K562 (cell line): ENCODE measurements at regions not wholly inside any gene's neighbourhood (a gene's known extent, or its start where the extent isn't known, plus 50 kb on each side); places are given as distances from the start of the nearest gene placed in this dataset.

Source experiments
- ARID2 ChIP-seq: fragments of 450-650 bp; IDR thresholded peaks from 2 replicates; pipeline ENCODE4 v1.6.1; 2017; ENCODE audit warnings: antibody characterized with exemption, mild to moderate bottlenecking
- ARNT ChIP-seq, 2 experiments: fragments of 450-650 bp; IDR thresholded peaks; 2 replicates each; pipeline ENCODE4 v1.6.1; 2016; ENCODE audit warnings: mild to moderate bottlenecking in 1 of 2
- BRF1 ChIP-seq: IDR thresholded peaks from 3 replicates; pipeline ENCODE4 v1.6.1; 2011; ENCODE audit warnings: borderline replicate concordance, mild to moderate bottlenecking; ENCODE audit not compliant: insufficient read length; ENCODE audit errors: extremely low read depth
- CCAR2 ChIP-seq: fragments of 200-400 bp; formaldehyde crosslinking; IDR thresholded peaks from 2 replicates; pipeline ENCODE4 v1.6.1; 2017; ENCODE audit warnings: mild to moderate bottlenecking, low read depth, low read length
- ELF4 ChIP-seq: fragments of 450-650 bp; formaldehyde crosslinking; IDR thresholded peaks from 2 replicates; pipeline ENCODE4 v1.4.0; 2022; ENCODE audit warnings: missing genetic modification characterization
- ETS1 ChIP-seq: conservative IDR thresholded peaks from 2 replicates; pipeline ENCODE4 v1.6.1; 2011; ENCODE audit warnings: low read depth, mild to moderate bottlenecking, low read length; ENCODE audit not compliant: control insufficient read depth
- ETS2 ChIP-seq: IDR thresholded peaks from 2 replicates; pipeline ENCODE4 v1.6.1; 2016; ENCODE audit warnings: borderline replicate concordance, missing genetic modification characterization, mild to moderate bottlenecking, moderate library complexity, missing compliant biosample characterization; ENCODE audit not compliant: poor library complexity, severe bottlenecking
- EWSR1 ChIP-seq: fragments of 450-650 bp; IDR thresholded peaks from 2 replicates; pipeline ENCODE4 v1.6.1; 2018; ENCODE audit warnings: borderline replicate concordance, mild to moderate bottlenecking, low read depth, moderate library complexity; ENCODE audit not compliant: partially characterized antibody
- HDAC6 ChIP-seq: IDR thresholded peaks from 2 replicates; pipeline ENCODE4 v1.6.1; 2012; ENCODE audit warnings: low read depth, mild to moderate bottlenecking, control low read depth, inconsistent platforms, low read length, moderate library complexity
- MAX ChIP-seq: sonication (generic); formaldehyde crosslinking; IDR thresholded peaks from 2 replicates; pipeline ENCODE4 v1.9.0; 2022; ENCODE audit warnings: mild to moderate bottlenecking, missing genetic modification reagents
- MEF2A ChIP-seq: IDR thresholded peaks from 2 replicates; pipeline ENCODE4 v1.6.1; 2011; ENCODE audit warnings: low read depth, mild to moderate bottlenecking, low read length, moderate library complexity; ENCODE audit not compliant: control insufficient read depth
- NR2C2 ChIP-seq, 2 experiments: fragments of 200-800 bp in 1 of 2; sonication (Bioruptor generic) in 1 of 2; sonication (generic) in 1 of 2; formaldehyde crosslinking in 1 of 2; IDR thresholded peaks; 2 replicates each; pipeline versions ENCODE4 v1.6.1 to v1.8.0; 2016 to 2022; ENCODE audit warnings: mild to moderate bottlenecking in 1 of 2, missing compliant biosample characterization in 1 of 2, missing genetic modification characterization in 1 of 2, missing genetic modification reagents in 1 of 2
- PATZ1 ChIP-seq: fragments of 250-450 bp; sonication (Bioruptor Pico); IDR thresholded peaks from 2 replicates; pipeline ENCODE4 v1.5.0; 2020; ENCODE audit warnings: mild to moderate bottlenecking, borderline replicate concordance
- SNRNP70 ChIP-seq: fragments of 200-400 bp; formaldehyde crosslinking; optimal IDR thresholded peaks from 2 replicates; pipeline ENCODE3; 2017; ENCODE audit warnings: low read depth, low read length
- SUPT5H ChIP-seq: fragments of 450-650 bp; IDR thresholded peaks from 2 replicates; pipeline ENCODE4 v1.6.1; 2016
- TCFL5 ChIP-seq: fragments of 250-450 bp; sonication (Bioruptor Pico); conservative IDR thresholded peaks from 2 replicates; pipeline ENCODE4 v1.6.1; 2021; ENCODE audit warnings: mild to moderate bottlenecking, moderate library complexity, matching md5 sums
- TSC22D4 ChIP-seq: fragments of 450-650 bp; IDR thresholded peaks from 2 replicates; pipeline ENCODE4 v1.6.1; 2016; ENCODE audit warnings: missing genetic modification characterization, missing biosample characterization, control low read depth
- ZNF263 ChIP-seq: sonication (generic); formaldehyde crosslinking; IDR thresholded peaks from 2 replicates; pipeline ENCODE4 v1.8.0; 2022; ENCODE audit warnings: mild to moderate bottlenecking, missing genetic modification reagents, borderline replicate concordance
- ZNF282 ChIP-seq: sonication (generic); formaldehyde crosslinking; IDR thresholded peaks from 2 replicates; pipeline ENCODE4 v1.8.1; 2023; ENCODE audit warnings: missing genetic modification reagents

GRCh38 chr1:224503161-224504118 lies 68.8 kb upstream of the WDR26 start (continued):
- no peak for TF ChIP-seq ETS2 (tag)
- TF ChIP-seq ZNF282, result no peak
- no peak for TF ChIP-seq HDAC6
- peak in 1 of 2 experiments; percentile 84 for TF ChIP-seq ARNT (IDR thresholded peaks at IDR 0.05)
- TF ChIP-seq PATZ1 (CRISPR knock-in tag), result peak; percentile 95; the same call in 1 of the 2 replicates
- no peak for TF ChIP-seq EWSR1
- peak; percentile 65; the same call in 1 of the 2 replicates for TF ChIP-seq ELF4 (CRISPR knock-in tag)
- TF ChIP-seq MAX (CRISPR knock-in tag), result peak; percentile 100
- TF ChIP-seq ZNF263, result peak; percentile 96
- TF ChIP-seq CCAR2, result peak; percentile 88; the same call in 1 of the 2 replicates
- no peak for TF ChIP-seq TSC22D4 (tag)
- TF ChIP-seq NR2C2 (CRISPR knock-in tag; IDR thresholded peaks at IDR 0.05), result no peak
- peak; percentile 82 for TF ChIP-seq NR2C2 (tag; IDR thresholded peaks at IDR 0.05)
- peak; percentile 99 for TF ChIP-seq ETS1
- TF ChIP-seq TCFL5, result no peak; the same call in 1 of the 2 replicates
- no peak for TF ChIP-seq SUPT5H
- no peak for TF ChIP-seq BRF1
- TF ChIP-seq MEF2A, result 0 out of 2 replicates have a peak, but pooled peaks have one; percentile 19
- peak; percentile 23; the same call in 1 of the 2 replicates for TF ChIP-seq ARID2
- TF ChIP-seq SNRNP70, result no peak
